NOMO-1 treated with dmso at 0.1 percent for 144 hours (cell line): ENCODE measurements at regions not wholly inside any gene's neighbourhood (a gene's known extent, or its start where the extent isn't known, plus 50 kb on each side); places are given as distances from the start of the nearest gene placed in this dataset.

Experiments used
- DNase-seq: peaks from one replicate; lab custom pipeline; 2025; ENCODE audit not compliant: unreplicated experiment; lab: John Stamatoyannopoulos, UW

GRCh38 chr13:70694996-70695715, 586.9 kb upstream of the KLHL1 start:
- no peak for DNase-seq

GRCh38 chr13:70668983-70669382, 560.7 kb upstream of the KLHL1 start:
- no peak for DNase-seq

GRCh38 chr13:70668293-70668692, 560.0 kb upstream of the KLHL1 start:
- DNase-seq: no peak

GRCh38 chr13:70666883-70667556, 558.8 kb upstream of the KLHL1 start:
- no peak for DNase-seq

GRCh38 chr13:70662231-70662940, 554.1 kb upstream of the KLHL1 start:
- no peak for DNase-seq

- no peak for DNase-seq
These were observed 535.8 kb upstream of the KLHL1 start for GRCh38 chr13:70644052-70644451.

GRCh38 chr13:70634893-70635292, 526.6 kb upstream of the KLHL1 start:
- no peak for DNase-seq

GRCh38 chr13:70630247-70630646, 522.0 kb upstream of the KLHL1 start:
- DNase-seq: no peak

- DNase-seq: no peak
These were observed 515.0 kb upstream of the KLHL1 start for GRCh38 chr13:70623239-70623638.

GRCh38 chr13:70622796-70623195, 514.5 kb upstream of the KLHL1 start:
- DNase-seq: no peak

- DNase-seq: no peak
These were observed 511.7 kb upstream of the KLHL1 start for GRCh38 chr13:70619936-70620335.

- DNase-seq: no peak
These were observed 508.6 kb upstream of the KLHL1 start for GRCh38 chr13:70616847-70617246.

- no peak for DNase-seq
These were observed 505.0 kb upstream of the KLHL1 start for GRCh38 chr13:70613295-70613694.

- DNase-seq: no peak
These were observed 504.6 kb upstream of the KLHL1 start for GRCh38 chr13:70612881-70613280.

- no peak for DNase-seq
These were observed 496.2 kb upstream of the KLHL1 start for GRCh38 chr13:70604448-70604847.

GRCh38 chr13:70593716-70594115, 485.5 kb upstream of the KLHL1 start:
- DNase-seq: no peak

GRCh38 chr13:70585109-70585508, 476.9 kb upstream of the KLHL1 start:
- no peak for DNase-seq

- no peak for DNase-seq
These were observed 472.6 kb upstream of the KLHL1 start for GRCh38 chr13:70580825-70581224.

GRCh38 chr13:70579941-70580340, 471.7 kb upstream of the KLHL1 start:
- no peak for DNase-seq

- no peak for DNase-seq
These were observed 463.0 kb upstream of the KLHL1 start for GRCh38 chr13:70571221-70571620.

GRCh38 chr13:70568571-70568970, 460.3 kb upstream of the KLHL1 start:
- DNase-seq: no peak

- no peak for DNase-seq
These were observed 436.5 kb upstream of the KLHL1 start for GRCh38 chr13:70544706-70545105.
